GM19468 (cell line): ENCODE measurements at regions not wholly inside any gene's neighbourhood (a gene's known extent, or its start where the extent isn't known, plus 50 kb on each side); places are given as distances from the start of the nearest gene placed in this dataset.

Experiments used
- ATAC-seq: cut with Tn5 transposase; IDR thresholded peaks from one replicate; pipeline ENCODE4 v1.9.1; 2021; ENCODE audit warnings: mild to moderate bottlenecking, moderate library complexity, moderate number of reproducible peaks; ENCODE audit not compliant: unreplicated experiment; ENCODE audit errors: extremely low read depth

DNA sequence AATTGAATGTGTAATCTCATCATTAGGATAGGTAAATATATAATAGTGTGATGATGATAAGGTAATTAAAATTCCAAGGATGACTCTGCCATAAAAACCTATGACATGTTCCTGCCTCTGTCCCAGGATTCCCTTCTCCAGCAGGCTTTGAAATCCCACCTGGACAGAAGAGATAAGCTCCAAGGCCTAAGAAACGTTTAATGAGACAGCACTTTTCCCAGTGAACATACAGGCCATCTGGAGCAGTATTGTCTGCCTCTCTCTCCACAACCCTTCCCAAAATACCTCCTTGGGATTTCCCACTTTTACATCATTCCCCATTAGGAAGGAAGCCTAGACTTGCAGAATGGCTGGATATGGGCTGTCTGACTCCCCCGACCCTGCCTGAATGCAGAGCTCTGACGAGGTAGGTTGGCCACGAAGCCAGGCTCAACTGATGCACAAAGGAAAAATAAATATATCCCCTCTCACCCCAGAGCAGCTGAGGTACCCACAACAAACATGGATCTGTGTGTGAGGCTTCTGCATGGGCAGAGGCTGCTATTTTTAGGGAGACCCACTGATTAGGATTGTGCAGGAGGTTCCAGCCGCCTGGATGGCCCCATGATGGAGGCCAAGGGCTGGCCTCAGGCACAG, 71.0 kb downstream of the TMPRSS5 start:
- no peak for ATAC-seq

DNA sequence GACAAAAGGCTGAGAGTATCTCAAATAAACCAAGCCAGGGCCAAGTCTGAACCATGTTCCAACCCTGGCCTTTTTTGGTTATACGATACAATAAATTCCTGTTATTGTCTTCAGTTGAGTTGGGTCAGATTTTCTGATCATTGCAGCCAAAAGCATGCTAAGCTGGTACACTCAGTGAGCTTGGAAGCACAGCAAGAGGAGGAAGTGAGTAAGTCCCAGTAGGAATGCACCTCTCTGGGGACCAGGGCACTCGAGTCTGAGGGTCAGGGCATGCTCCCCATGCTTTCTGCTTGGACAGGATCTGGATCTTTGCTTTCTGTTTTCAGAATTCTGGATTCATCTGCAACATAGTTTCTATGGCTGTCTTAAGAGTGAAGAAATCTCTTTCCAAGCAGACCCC, 73.1 kb downstream of the TMPRSS5 start:
- ATAC-seq, result no peak

DNA sequence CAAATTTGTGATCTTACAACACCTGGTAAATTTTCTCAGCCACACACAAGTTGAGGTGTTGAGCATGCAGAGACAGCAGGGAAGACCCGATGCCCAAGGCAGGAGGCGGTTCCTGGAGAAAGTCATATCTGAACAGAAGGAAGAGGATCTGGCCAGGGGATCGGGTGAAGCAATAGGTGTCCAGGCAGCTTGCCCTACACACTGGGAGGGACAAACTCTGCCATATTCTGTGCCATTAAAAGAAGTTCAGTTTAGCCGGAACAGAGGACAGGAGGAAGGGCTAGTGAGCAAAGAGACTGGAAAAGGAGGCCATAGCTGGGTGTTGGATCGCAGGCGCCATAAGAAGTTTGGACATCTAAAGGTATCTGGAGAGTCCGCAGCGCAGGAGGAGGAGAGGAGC, 76.5 kb downstream of the TMPRSS5 start:
- ATAC-seq, result no peak

DNA sequence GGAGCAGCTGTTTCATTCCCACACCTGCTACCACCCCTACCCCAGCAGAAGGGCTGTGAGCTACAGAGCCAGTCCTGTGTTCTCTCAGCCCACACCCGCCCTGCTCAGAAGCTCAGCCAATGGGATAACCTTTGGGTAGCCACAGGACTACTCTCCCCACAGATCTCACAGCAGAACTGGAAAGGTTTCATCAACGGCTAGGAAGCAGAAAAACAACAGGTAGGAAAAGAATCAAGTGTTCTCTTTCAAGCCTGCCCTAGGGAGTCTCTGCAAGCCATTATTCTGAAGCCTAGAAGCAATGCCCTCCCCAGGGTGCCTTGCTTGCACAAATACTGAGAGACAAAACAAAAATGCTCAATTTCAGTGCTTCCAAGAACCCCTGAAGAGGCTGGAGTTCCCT, 77.2 kb downstream of the TMPRSS5 start:
- no peak for ATAC-seq

GRCh38 chr11:113627946-113628345, 78.2 kb downstream of the TMPRSS5 start:
- no peak for ATAC-seq

- no peak for ATAC-seq
These were observed 78.8 kb downstream of the TMPRSS5 start for GRCh38 chr11:113627297-113627696.

GRCh38 chr11:113626736-113627135, 79.4 kb downstream of the TMPRSS5 start:
- ATAC-seq, result no peak

DNA sequence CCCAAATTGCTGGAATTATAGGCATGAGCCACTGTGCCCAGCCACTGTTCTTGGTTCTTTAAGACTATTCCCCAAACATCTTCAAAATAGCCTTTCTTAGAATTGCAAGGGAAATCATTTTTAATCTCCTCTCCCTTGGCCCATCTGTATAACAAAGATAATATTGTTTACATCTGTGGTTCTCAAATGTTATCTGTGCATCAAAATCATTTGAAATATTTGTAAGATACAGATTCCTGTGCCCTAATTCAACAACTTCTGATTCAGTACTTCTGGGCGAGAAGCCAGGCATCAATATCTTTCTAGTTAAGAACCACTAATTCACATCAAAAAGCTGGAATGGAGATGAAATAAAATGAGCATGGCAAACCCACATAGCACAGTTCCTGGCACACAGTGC, 83.0 kb downstream of the TMPRSS5 start:
- no peak for ATAC-seq

DNA sequence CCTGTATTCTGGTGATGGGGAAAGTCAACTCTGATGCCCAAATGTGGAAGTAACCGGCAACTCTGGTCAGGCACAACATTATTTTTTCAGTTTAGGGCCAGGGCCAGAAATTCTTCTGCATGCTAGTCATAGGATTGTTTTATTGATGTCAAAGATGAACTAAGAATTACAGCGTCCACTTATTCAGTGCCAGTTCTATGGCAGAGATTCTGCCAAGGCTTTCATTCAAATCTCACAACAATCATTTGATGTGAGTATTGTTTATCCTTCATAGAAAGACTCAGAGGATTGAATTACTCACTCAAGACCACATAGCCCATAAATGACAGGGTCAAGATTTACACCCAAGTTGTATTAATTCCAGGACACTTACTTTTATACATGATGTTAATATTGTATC, 87.7 kb downstream of the TMPRSS5 start:
- no peak for ATAC-seq

- ATAC-seq, result no peak
These were observed 90.3 kb downstream of the TMPRSS5 start for GRCh38 chr11:113615773-113616172.

DNA sequence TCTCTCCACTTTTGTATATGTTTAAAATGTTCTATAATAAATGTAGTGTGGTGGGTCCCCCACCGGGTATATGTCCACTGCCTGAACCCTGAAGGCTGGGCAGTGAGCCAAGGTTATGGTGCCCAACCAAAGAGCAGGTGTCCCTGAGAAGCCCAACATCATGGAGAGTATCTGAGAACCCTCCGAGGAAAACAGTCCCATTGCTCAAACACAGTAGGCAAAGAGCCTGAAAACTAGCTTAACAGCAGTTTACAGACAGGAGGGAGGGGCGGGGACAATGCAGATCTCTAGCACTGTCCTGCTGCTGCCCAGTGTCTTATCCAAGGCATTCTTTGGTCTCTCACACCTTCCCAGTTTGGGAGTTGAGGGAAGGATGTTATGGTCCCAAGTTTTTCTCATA, 91.0 kb downstream of the TMPRSS5 start:
- no peak for ATAC-seq

DNA sequence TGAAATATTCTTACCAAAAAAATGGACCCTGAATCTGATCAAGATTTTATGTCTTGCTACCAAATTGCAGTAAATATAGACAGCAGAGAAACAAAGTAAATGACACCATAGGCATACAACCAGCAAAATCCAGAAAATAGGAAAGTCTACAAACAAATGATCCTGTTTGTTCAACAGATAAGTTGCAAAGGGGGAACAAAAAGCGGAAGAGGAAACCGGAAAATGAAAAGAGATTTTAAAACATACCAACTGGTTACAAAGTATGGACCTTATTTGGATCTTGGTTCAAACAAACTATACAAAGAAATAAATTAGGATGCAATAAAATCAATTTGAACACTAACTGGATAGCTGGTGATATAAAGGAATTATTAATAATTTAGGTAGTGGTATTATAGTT, 92.0 kb downstream of the TMPRSS5 start:
- ATAC-seq, result no peak

GRCh38 chr11:113613619-113614018, 92.5 kb downstream of the TMPRSS5 start:
- ATAC-seq, result peak; percentile 56

GRCh38 chr11:113604186-113604585, 101.9 kb downstream of the TMPRSS5 start:
- ATAC-seq, result no peak

DNA sequence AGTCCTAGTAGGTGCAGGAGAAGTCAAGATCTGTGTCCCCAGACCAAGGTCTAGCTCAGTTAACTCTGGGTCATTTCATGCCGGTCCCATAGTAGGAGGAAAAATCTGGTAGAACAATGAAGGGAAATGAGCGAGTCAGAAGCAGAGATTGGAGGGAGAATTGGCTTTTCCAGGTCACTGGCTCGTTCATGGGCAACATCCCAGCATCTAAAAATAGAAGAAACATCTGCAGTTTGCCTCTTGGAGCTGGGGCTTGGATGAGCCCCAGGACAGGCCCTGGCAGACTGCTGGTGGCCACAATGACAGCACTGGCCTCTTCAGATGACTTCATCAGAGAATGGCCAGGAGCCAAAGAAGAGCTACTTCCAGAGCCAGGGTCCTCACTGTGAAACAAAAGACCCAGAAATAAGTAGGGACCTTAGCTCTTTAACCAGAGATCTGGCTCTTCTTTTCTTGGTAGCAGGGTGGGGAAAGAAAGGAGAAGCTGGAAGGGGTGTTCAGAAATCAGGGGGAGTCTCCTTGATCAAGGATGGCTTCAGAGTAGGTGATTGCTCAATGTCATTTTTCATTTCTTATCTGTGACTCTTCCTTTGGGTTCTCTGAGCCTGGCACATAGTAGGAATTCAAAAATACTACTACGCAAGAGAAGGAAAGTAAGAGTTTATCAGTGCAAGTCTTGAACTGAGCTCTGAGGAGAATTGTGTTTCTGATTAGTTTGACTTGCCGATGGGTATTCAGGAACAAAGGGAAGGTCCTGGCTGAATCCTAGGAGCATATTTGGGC, 102.6 kb downstream of the TMPRSS5 start:
- no peak for ATAC-seq

DNA sequence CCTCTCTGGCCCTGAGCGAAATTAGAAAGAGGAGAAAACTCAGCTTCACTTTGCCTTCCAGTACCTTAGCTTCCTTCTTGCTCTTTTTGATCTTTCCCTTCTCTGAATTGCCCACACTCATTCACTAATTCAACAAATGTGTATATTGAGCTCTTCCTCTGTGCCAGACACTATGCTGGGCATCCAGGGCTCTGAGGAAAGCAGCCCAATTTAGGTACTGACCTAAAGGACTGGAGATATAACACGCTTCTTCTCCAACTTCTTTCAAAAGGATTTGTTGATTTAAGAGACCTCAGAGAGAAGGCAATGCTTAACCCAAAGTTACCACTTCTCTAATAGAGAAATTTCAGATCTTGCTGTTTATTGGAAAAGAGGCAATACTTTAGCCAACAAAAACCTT, 103.6 kb downstream of the TMPRSS5 start:
- ATAC-seq, result no peak

DNA sequence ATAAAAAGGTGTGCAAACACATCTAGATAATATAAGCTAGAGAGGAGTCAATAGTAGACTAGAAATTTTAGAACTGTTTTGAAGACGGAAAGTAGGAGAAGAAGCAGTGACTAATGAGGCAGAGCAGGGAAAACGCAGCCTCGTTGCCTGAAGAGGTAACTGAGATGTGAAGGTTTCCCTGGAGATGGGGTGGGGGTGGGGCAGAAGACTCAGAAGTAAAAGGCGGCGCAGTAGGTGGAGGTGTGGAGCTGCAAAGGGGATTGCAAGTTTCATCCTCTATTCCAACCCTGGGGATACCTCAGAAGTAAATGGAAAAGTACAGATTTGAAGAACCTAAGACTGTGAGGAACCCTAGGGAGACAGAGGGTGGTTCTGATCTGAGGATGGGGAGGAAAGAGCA, 109.5 kb downstream of the TMPRSS5 start:
- no peak for ATAC-seq

GRCh38 chr11:113595810-113596594, 110.1 kb downstream of the TMPRSS5 start:
- ATAC-seq, result no peak

DNA sequence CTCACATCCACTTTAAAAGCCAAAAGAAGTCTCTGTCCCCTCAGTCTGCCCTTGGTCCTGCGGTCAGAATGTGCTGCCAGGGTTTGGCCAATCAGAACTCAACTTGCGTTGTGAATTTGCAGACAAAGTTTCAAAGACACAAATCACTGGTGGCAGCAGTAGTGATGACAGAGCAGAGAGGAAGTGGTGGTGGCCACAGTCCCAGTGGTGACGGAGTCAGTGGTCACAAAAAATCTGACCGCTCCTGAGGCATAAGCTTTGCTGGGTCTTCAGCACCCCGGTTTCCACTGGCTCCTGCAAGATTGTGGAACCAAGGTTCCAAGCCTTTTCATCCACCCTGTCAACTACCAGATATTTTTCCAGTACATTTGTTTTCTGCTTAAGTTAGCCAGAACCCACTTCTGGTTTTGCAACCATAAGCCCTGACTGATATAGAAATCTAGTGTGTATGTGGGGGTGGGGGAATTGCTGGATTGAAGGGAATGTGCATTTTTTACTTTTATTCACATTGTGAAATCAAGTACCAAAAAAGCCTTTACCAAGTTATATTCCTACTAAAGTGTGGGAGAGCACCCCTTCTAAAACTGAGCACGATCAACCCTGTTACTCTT, 112.3 kb downstream of the TMPRSS5 start:
- peak; percentile 57 for ATAC-seq

DNA sequence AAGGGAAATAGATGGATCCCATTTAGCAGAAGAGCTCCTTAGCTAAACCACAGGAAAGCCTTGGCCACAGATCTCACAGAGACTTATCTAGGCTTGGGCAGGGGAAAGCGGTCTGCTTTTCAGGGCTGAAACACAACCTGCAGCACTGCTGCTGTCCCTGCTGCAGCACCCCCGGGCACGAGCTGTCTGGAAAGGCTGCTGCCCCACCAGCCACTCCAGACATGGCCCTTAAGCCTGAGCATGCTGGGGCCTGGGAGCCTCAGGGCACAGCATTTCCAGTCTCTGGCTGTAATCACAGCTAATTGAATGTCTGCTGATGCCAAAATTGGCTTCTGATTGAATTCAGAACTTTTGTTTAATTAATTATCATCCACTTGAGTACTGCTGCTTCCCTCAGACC, 115.0 kb downstream of the TMPRSS5 start:
- no peak for ATAC-seq

DNA sequence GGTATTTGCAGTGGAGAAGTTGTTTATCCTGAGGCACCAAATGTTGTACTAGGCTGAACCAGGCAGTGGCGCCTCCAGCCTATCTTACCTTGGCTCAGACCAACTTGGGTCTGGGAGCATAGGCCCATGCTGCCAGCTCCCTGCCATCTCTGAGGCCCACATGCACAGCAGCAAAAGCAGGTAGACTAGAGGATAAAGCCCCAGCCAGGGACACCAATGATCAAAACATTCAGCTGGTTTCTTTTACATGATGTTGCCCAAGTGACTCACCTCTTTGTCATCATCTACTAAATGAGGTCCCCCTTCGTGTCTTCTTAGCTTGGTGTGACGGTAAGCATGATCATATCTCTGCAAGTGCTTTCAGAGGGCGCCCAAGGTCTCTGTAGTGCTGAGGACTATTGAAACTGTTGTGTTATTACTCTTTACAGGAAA, 112.1 kb upstream of the DRD2 start:
- peak; percentile 46 for ATAC-seq
